H1 (cell line): ENCODE measurements at regions not wholly inside any gene's neighbourhood (a gene's known extent, or its start where the extent isn't known, plus 50 kb on each side); places are given as distances from the start of the nearest gene placed in this dataset.

Source experiments
- USF2 ChIP-seq: IDR thresholded peaks from 2 replicates; pipeline ENCODE4 v1.6.1; 2011; ENCODE audit warnings: low read length, improper control_type of control experiment

DNA sequence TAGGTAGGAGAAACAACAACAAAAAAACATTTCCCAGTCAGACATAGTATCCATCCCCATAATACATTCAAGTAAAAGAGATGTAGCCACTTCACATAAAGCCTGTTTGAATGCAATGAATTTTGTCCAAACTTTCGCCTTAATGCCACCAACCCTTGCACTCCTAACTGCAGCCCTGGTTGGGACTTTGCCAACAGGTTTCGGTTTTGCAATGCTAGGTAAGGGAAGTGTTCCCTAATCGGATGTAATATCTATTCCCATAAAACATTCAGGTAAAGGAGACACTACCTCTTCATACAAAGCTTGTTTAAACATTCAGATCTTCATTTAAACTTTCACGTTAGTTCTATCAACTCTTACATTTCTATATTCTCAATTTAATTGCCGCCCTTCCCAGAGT is 336.1 kb downstream of the DRD1 start (continued):
- no peak for TF ChIP-seq USF2
